ENCODE measurements at regions not wholly inside any gene's neighbourhood (a gene's known extent, or its start where the extent isn't known, plus 50 kb on each side); places are given as distances from the start of the nearest gene placed in this dataset.

DNA sequence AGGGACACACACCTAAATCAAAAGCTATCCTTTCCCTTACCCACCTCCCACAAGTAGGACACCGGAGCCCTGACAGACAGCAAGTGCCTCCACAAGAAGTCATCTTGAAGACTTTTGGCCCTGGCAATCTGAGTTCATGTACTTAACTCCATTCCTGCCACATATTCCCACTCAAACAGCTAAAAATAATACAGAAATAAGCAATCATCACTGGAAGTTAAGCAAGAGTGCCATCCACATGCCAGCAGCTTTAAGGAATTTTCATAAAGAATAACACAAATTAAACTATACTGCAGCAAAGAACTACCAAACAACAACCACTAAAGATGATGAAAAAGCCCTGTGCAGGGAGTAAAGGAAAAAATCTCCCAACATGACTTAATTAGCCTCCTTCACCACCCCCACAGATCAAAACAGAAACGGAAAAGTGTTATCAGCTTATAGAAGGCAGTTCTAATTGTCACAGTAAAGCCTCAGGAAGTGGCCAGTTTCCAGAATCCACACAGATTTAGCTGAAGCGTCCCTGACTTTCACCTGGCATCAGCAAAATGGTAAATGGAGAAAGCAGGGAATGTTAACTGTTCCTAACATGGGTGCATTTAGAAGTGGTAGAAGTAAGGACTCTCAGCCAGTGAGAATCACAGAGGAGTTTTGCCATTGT lies 343.9 kb downstream of the TBC1D4 start (continued):
- TF ChIP-seq, protein P1, sequence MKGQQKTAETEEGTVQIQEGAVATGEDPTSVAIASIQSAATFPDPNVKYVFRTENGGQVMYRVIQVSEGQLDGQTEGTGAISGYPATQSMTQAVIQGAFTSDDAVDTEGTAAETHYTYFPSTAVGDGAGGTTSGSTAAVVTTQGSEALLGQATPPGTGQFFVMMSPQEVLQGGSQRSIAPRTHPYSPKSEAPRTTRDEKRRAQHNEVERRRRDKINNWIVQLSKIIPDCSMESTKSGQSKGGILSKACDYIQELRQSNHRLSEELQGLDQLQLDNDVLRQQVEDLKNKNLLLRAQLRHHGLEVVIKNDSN (CRISPR knock-in tag; IDR thresholded peaks at IDR 0.05), result no peak
- TF ChIP-seq, protein P2, sequence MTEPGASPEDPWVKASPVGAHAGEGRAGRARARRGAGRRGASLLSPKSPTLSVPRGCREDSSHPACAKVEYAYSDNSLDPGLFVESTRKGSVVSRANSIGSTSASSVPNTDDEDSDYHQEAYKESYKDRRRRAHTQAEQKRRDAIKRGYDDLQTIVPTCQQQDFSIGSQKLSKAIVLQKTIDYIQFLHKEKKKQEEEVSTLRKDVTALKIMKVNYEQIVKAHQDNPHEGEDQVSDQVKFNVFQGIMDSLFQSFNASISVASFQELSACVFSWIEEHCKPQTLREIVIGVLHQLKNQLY (CRISPR knock-in tag; IDR thresholded peaks at IDR 0.05), result no peak
- TF ChIP-seq ZNF396 (CRISPR knock-in tag; IDR thresholded peaks at IDR 0.05; ENCODE audit: borderline replicate concordance) (no peak), ZNF138 (CRISPR knock-in tag; conservative IDR thresholded peaks at IDR 0.05) (no peak), CREM (CRISPR knock-in tag; IDR thresholded peaks at IDR 0.05) (no peak), ESRRA (CRISPR knock-in tag; IDR thresholded peaks at IDR 0.05; ENCODE audit: borderline replicate concordance) (no peak), JUN (CRISPR knock-in tag; IDR thresholded peaks at IDR 0.05) (no peak), MXD4 (CRISPR knock-in tag; IDR thresholded peaks at IDR 0.05; ENCODE audit: borderline replicate concordance) (no peak)
- TF ChIP-seq, protein P3, sequence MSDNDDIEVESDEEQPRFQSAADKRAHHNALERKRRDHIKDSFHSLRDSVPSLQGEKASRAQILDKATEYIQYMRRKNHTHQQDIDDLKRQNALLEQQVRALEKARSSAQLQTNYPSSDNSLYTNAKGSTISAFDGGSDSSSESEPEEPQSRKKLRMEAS (CRISPR knock-in tag; IDR thresholded peaks at IDR 0.05), result no peak

DNA sequence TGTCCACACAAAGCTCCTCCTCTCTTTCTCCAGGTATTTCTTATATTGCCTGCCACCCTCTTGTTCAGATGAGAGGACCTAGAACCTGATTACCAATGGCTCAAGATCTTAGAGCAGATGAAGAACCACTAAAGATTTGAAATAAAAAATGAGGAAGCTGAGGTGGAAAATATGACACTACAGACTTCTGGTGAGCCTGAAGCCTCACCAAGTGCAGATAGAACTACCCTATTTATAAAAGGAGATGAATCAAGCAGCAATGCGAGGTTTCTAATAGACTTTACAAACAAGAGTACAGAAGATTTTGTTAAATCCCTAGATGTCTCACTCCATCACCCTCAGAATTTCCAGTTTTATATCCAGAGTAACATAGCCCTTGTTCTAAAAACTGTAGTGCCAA lies 345.8 kb downstream of the TBC1D4 start:
- ChIA-PET POLR2A (no interaction called here), CTCF (no interaction called here)
- no peak for DNase-seq (ENCODE audit: low spot score)
- H3K9me3 Mint-ChIP-seq, result peaks cover 45% of the 10 kb centered on the region
- H3K27ac Mint-ChIP-seq, result no peak overlapping the region
- H3K4me3 Mint-ChIP-seq, result no peak overlapping the region
- no peaks in the 10 kb centered on the region for H3K27me3 Mint-ChIP-seq (ENCODE audit: low read depth)
- TF ChIP-seq CBFB (CRISPR knock-in tag; IDR thresholded peaks at IDR 0.05; ENCODE audit: low read depth), result no peak
- no peak for TF ChIP-seq ZNF396 (CRISPR knock-in tag; IDR thresholded peaks at IDR 0.05; ENCODE audit: borderline replicate concordance)
- TF ChIP-seq, protein P1 (CRISPR knock-in tag; IDR thresholded peaks at IDR 0.05), result no peak
- TF ChIP-seq NFE2L1 (CRISPR knock-in tag; IDR thresholded peaks at IDR 0.05), result no peak
- no peak for TF ChIP-seq GTF2I (CRISPR knock-in tag; conservative IDR thresholded peaks at IDR 0.05)
- TF ChIP-seq SMAD3 (CRISPR knock-in tag; IDR thresholded peaks at IDR 0.05; ENCODE audit: borderline replicate concordance), result no peak
- no peak for TF ChIP-seq JUN (CRISPR knock-in tag; IDR thresholded peaks at IDR 0.05)
- no peak for TF ChIP-seq PRRX2 (CRISPR knock-in tag; IDR thresholded peaks at IDR 0.05)
- H3K36me3 Mint-ChIP-seq, result peaks cover 28% of the 10 kb centered on the region
- no peaks in the 10 kb centered on the region for H3K4me1 Mint-ChIP-seq
- no peak for ATAC-seq

DNA sequence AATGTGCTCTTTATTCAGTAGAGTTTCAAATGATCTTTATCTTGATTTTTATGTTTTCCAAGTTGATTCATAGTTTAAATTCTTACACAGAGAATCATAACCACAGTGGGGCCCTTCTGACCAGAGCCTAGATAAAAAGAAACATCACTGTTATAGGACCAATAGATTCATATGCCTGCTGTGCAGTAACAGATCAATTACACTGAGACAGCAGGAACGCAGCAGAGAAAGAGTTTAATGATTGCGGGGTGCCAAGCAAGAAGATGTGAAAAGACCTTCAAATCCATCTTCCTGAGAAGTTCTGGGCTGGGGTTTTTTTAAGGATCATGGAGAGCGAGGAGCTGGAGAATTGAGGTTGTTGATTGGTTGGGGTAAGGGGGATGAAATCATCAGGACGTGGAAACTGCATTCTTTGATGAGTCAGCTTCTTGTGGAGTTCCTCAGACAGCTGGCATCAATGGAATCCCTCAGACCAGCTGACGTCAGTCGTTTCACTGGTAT lies 346.6 kb downstream of the TBC1D4 start:
- ChIA-PET CTCF (no interaction called here), POLR2A (no interaction called here)
- ATAC-seq (no peak), DNase-seq (ENCODE audit: low spot score) (no peak)
- no peak overlapping the region for H3K4me3 Mint-ChIP-seq
- H3K27me3 Mint-ChIP-seq (ENCODE audit: low read depth), result no peaks in the 10 kb centered on the region
- H3K9me3 Mint-ChIP-seq, result peaks cover 45% of the 10 kb centered on the region
- no peak for TF ChIP-seq GTF2I (CRISPR knock-in tag; conservative IDR thresholded peaks at IDR 0.05)
- no peaks in the 10 kb centered on the region for H3K4me1 Mint-ChIP-seq
- no peak overlapping the region for H3K27ac Mint-ChIP-seq
- H3K36me3 Mint-ChIP-seq, result peaks cover 28% of the 10 kb centered on the region

DNA sequence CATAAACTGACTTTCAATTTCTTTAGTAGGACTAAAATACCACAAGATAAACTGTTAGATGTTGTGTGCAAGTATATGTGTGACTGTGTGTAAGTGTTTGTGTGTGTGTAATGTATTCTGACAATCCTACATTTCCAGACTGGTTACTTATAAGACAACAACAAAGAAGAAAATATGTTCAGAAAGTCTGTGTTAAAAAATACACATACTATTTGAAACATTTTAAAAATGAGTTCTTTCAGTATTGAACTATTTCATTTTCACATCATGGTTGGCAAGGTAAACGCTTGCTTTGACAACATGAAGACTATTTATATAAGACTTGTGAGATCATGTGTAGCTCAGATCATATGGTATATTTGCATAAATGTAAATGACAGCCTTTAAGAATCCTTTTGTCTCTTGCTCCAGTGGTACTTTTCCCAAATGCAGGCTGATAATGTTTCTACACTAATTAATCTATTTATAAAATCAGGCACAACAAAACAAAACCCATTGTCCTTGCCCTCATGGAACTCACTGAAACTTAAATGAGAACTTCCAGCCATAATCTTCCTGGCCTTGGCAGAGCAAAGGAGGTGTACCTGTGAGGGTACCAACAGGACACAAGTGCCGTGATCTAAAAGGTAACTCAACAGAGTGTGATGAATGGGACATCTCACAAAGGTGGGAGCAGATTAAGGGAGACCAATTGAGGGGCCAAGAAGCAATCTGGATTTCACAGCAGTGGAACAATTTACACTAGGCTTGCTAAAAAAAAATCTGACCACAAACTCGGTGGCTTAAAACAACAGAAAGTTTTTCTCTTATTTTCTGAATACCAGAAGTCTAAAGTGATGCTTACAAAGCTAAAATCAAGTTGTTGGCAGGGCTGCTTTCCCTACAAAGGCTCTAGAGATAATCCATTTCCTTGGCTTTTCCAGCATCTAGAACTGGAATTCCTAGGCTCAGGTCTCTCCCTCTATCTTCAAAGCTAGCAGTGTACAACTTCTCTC lies 349.0 kb downstream of the TBC1D4 start:
- TF ChIP-seq, protein P4, sequence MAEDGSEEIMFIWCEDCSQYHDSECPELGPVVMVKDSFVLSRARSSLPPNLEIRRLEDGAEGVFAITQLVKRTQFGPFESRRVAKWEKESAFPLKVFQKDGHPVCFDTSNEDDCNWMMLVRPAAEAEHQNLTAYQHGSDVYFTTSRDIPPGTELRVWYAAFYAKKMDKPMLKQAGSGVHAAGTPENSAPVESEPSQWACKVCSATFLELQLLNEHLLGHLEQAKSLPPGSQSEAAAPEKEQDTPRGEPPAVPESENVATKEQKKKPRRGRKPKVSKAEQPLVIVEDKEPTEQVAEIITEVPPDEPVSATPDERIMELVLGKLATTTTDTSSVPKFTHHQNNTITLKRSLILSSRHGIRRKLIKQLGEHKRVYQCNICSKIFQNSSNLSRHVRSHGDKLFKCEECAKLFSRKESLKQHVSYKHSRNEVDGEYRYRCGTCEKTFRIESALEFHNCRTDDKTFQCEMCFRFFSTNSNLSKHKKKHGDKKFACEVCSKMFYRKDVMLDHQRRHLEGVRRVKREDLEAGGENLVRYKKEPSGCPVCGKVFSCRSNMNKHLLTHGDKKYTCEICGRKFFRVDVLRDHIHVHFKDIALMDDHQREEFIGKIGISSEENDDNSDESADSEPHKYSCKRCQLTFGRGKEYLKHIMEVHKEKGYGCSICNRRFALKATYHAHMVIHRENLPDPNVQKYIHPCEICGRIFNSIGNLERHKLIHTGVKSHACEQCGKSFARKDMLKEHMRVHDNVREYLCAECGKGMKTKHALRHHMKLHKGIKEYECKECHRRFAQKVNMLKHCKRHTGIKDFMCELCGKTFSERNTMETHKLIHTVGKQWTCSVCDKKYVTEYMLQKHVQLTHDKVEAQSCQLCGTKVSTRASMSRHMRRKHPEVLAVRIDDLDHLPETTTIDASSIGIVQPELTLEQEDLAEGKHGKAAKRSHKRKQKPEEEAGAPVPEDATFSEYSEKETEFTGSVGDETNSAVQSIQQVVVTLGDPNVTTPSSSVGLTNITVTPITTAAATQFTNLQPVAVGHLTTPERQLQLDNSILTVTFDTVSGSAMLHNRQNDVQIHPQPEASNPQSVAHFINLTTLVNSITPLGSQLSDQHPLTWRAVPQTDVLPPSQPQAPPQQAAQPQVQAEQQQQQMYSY (CRISPR knock-in tag; IDR thresholded peaks at IDR 0.05), result no peak
- TF ChIP-seq ZBTB21 (CRISPR knock-in tag; IDR thresholded peaks at IDR 0.05; ENCODE audit: borderline replicate concordance) (no peak), GABPB1 (CRISPR knock-in tag; IDR thresholded peaks at IDR 0.05) (no peak), HMGA2 (CRISPR knock-in tag; IDR thresholded peaks at IDR 0.05) (no peak), ELF4 (CRISPR knock-in tag; IDR thresholded peaks at IDR 0.05; ENCODE audit: low read depth) (no peak), TCF7 (CRISPR knock-in tag; IDR thresholded peaks at IDR 0.05; ENCODE audit: low read depth) (no peak), ZNF671 (CRISPR knock-in tag; IDR thresholded peaks at IDR 0.05) (no peak)
- Mint-ChIP-seq H3K4me3 (no peak overlapping the region), H3K9me3 (peaks cover 26% of the 10 kb centered on the region), H3K27me3 (ENCODE audit: low read depth) (no peaks in the 10 kb centered on the region), H3K27ac (no peak overlapping the region), H3K36me3 (peaks cover 11% of the 10 kb centered on the region), H3K4me1 (no peaks in the 10 kb centered on the region)
- ATAC-seq (no peak), DNase-seq (ENCODE audit: low spot score) (no peak)
- POLR2A ChIA-PET, result no interaction called here
- CTCF ChIA-PET, result no interaction called here

Measured in WTC11 (cell line).